ENCODE measurements at regions not wholly inside any gene's neighbourhood (a gene's known extent, or its start where the extent isn't known, plus 50 kb on each side); places are given as distances from the start of the nearest gene placed in this dataset.
"Not testable (repeated sequence)": the region's sequence is repeated elsewhere in the genome, so short reads cannot be mapped to it uniquely, and the experiment has no call there.

- H3K27ac Mint-ChIP-seq, result no peak overlapping the region
- no peak overlapping the region for H3K4me3 Mint-ChIP-seq
- DNase-seq (ENCODE audit: low spot score), result no peak
- intact Hi-C loops (cut with micrococcal nuclease), result no loop called here
- no peaks in the 10 kb centered on the region for H3K4me1 Mint-ChIP-seq (ENCODE audit: low read depth)
- H3K9me3 Mint-ChIP-seq, result peaks cover 4% of the 10 kb centered on the region
- no peaks in the 10 kb centered on the region for H3K27me3 Mint-ChIP-seq (ENCODE audit: insufficient read depth)
- no peaks in the 10 kb centered on the region for H3K36me3 Mint-ChIP-seq (ENCODE audit: low read depth)
Measured at GRCh38 chr2:228799208-228799588, 471.9 kb downstream of the PID1 start.

GRCh38 chr2:228798458-228799207 lies 472.5 kb downstream of the PID1 start:
- Mint-ChIP-seq H3K9me3 (peaks cover 4% of the 10 kb centered on the region), H3K4me3 (no peak overlapping the region), H3K4me1 (ENCODE audit: low read depth) (no peaks in the 10 kb centered on the region), H3K27me3 (ENCODE audit: insufficient read depth) (no peaks in the 10 kb centered on the region), H3K27ac (no peak overlapping the region), H3K36me3 (ENCODE audit: low read depth) (no peaks in the 10 kb centered on the region)
- intact Hi-C loops (cut with micrococcal nuclease), result no loop called here
- DNase-seq (ENCODE audit: low spot score), result no peak

- intact Hi-C loops (cut with micrococcal nuclease), result no loop called here
- Mint-ChIP-seq H3K27me3 (ENCODE audit: insufficient read depth) (no peaks in the 10 kb centered on the region), H3K36me3 (ENCODE audit: low read depth) (no peaks in the 10 kb centered on the region), H3K4me1 (ENCODE audit: low read depth) (no peaks in the 10 kb centered on the region), H3K9me3 (peaks cover 4% of the 10 kb centered on the region), H3K4me3 (no peak overlapping the region), H3K27ac (no peak overlapping the region)
- no peak for DNase-seq (ENCODE audit: low spot score)
Measured at GRCh38 chr2:228796386-228796785, 474.7 kb downstream of the PID1 start.

- Mint-ChIP-seq H3K36me3 (ENCODE audit: low read depth) (no peaks in the 10 kb centered on the region), H3K9me3 (peaks cover 4% of the 10 kb centered on the region), H3K4me3 (no peak overlapping the region), H3K4me1 (ENCODE audit: low read depth) (no peaks in the 10 kb centered on the region), H3K27me3 (ENCODE audit: insufficient read depth) (no peaks in the 10 kb centered on the region), H3K27ac (no peak overlapping the region)
- no peak for DNase-seq (ENCODE audit: low spot score)
- intact Hi-C loops (cut with micrococcal nuclease), result no loop called here
Measured at GRCh38 chr2:228793116-228793515, 478.0 kb downstream of the PID1 start.

- Mint-ChIP-seq H3K4me3 (no peak overlapping the region), H3K27me3 (ENCODE audit: insufficient read depth) (no peaks in the 10 kb centered on the region), H3K4me1 (ENCODE audit: low read depth) (no peaks in the 10 kb centered on the region), H3K9me3 (peaks cover 3% of the 10 kb centered on the region), H3K36me3 (ENCODE audit: low read depth) (no peaks in the 10 kb centered on the region), H3K27ac (no peak overlapping the region)
- intact Hi-C loops (cut with micrococcal nuclease), result no loop called here
- no peak for DNase-seq (ENCODE audit: low spot score)
Measured at GRCh38 chr2:228786901-228787300, 484.2 kb downstream of the PID1 start.

GRCh38 chr2:228782281-228782680 lies 488.8 kb downstream of the PID1 start:
- Mint-ChIP-seq H3K27ac (no peak overlapping the region), H3K4me3 (no peak overlapping the region), H3K4me1 (ENCODE audit: low read depth) (no peaks in the 10 kb centered on the region), H3K27me3 (ENCODE audit: insufficient read depth) (no peaks in the 10 kb centered on the region), H3K9me3 (peaks cover 8% of the 10 kb centered on the region), H3K36me3 (ENCODE audit: low read depth) (no peaks in the 10 kb centered on the region)
- intact Hi-C loops (cut with micrococcal nuclease), result no loop called here
- DNase-seq (ENCODE audit: low spot score), result no peak

GRCh38 chr2:228777855-228778355 lies 493.2 kb downstream of the PID1 start:
- intact Hi-C loops (cut with micrococcal nuclease), result no loop called here
- no peaks in the 10 kb centered on the region for H3K36me3 Mint-ChIP-seq (ENCODE audit: low read depth)
- H3K27ac Mint-ChIP-seq, result no peak overlapping the region

GRCh38 chr2:228774548-228774947 lies 496.5 kb downstream of the PID1 start:
- no peak overlapping the region for H3K4me3 Mint-ChIP-seq
- no peaks in the 10 kb centered on the region for H3K36me3 Mint-ChIP-seq (ENCODE audit: low read depth)
- intact Hi-C loops (cut with micrococcal nuclease), result no loop called here
- H3K4me1 Mint-ChIP-seq (ENCODE audit: low read depth), result no peaks in the 10 kb centered on the region
- no peak overlapping the region for H3K27ac Mint-ChIP-seq
- H3K27me3 Mint-ChIP-seq (ENCODE audit: insufficient read depth), result no peaks in the 10 kb centered on the region
- DNase-seq (ENCODE audit: low spot score), result no peak
- H3K9me3 Mint-ChIP-seq, result peaks cover 9% of the 10 kb centered on the region

More at GRCh38 chr2:228777855-228778355, 493.2 kb downstream of the PID1 start:
- no peaks in the 10 kb centered on the region for H3K4me1 Mint-ChIP-seq (ENCODE audit: low read depth)
- no peaks in the 10 kb centered on the region for H3K27me3 Mint-ChIP-seq (ENCODE audit: insufficient read depth)
- DNase-seq (ENCODE audit: low spot score), result no peak
- no peak overlapping the region for H3K4me3 Mint-ChIP-seq
- peaks cover 9% of the 10 kb centered on the region for H3K9me3 Mint-ChIP-seq

- Mint-ChIP-seq H3K27ac (no peak overlapping the region), H3K9me3 (peaks cover 9% of the 10 kb centered on the region), H3K27me3 (ENCODE audit: insufficient read depth) (no peaks in the 10 kb centered on the region), H3K4me1 (ENCODE audit: low read depth) (no peaks in the 10 kb centered on the region), H3K4me3 (no peak overlapping the region), H3K36me3 (ENCODE audit: low read depth) (no peaks in the 10 kb centered on the region)
- no peak for DNase-seq (ENCODE audit: low spot score)
- intact Hi-C loops (cut with micrococcal nuclease), result no loop called here
Measured at GRCh38 chr2:228771774-228772173, 499.3 kb downstream of the PID1 start.

- no peaks in the 10 kb centered on the region for H3K36me3 Mint-ChIP-seq (ENCODE audit: low read depth)
- no peak overlapping the region for H3K27ac Mint-ChIP-seq
- peaks cover 9% of the 10 kb centered on the region for H3K9me3 Mint-ChIP-seq
- H3K27me3 Mint-ChIP-seq (ENCODE audit: insufficient read depth), result no peaks in the 10 kb centered on the region
- H3K4me1 Mint-ChIP-seq (ENCODE audit: low read depth), result no peaks in the 10 kb centered on the region
- H3K4me3 Mint-ChIP-seq, result no peak overlapping the region
- no peak for DNase-seq (ENCODE audit: low spot score)
- intact Hi-C loops (cut with micrococcal nuclease), result no loop called here
Measured at GRCh38 chr2:228771315-228771714, 499.8 kb downstream of the PID1 start.

- no peaks in the 10 kb centered on the region for H3K4me1 Mint-ChIP-seq (ENCODE audit: low read depth)
- intact Hi-C loops (cut with micrococcal nuclease), result no loop called here
- DNase-seq (ENCODE audit: low spot score), result no peak
- H3K27ac Mint-ChIP-seq, result no peak overlapping the region
- H3K27me3 Mint-ChIP-seq (ENCODE audit: insufficient read depth), result no peaks in the 10 kb centered on the region
- no peak overlapping the region for H3K4me3 Mint-ChIP-seq
- peaks cover 7% of the 10 kb centered on the region for H3K9me3 Mint-ChIP-seq
- no peaks in the 10 kb centered on the region for H3K36me3 Mint-ChIP-seq (ENCODE audit: low read depth)
Measured at GRCh38 chr2:228768818-228769217, 502.3 kb downstream of the PID1 start.

- H3K27me3 Mint-ChIP-seq (ENCODE audit: insufficient read depth); H3K4me1 Mint-ChIP-seq (ENCODE audit: low read depth); intact Hi-C loops (cut with micrococcal nuclease); H3K27ac Mint-ChIP-seq; H3K36me3 Mint-ChIP-seq (ENCODE audit: low read depth); H3K4me3 Mint-ChIP-seq; H3K9me3 Mint-ChIP-seq; DNase-seq (ENCODE audit: low spot score): not testable (repeated sequence)
Measured at GRCh38 chr2:228768141-228768540, 502.9 kb downstream of the PID1 start.

- no peaks in the 10 kb centered on the region for H3K27me3 Mint-ChIP-seq (ENCODE audit: insufficient read depth)
- H3K9me3 Mint-ChIP-seq, result peaks cover 1% of the 10 kb centered on the region
- no peaks in the 10 kb centered on the region for H3K36me3 Mint-ChIP-seq (ENCODE audit: low read depth)
- H3K4me1 Mint-ChIP-seq (ENCODE audit: low read depth), result no peaks in the 10 kb centered on the region
- H3K4me3 Mint-ChIP-seq, result no peak overlapping the region
- no peak for DNase-seq (ENCODE audit: low spot score)
- H3K27ac Mint-ChIP-seq, result no peak overlapping the region
- intact Hi-C loops (cut with micrococcal nuclease), result no loop called here
Measured at GRCh38 chr2:228767196-228767595, 503.9 kb downstream of the PID1 start.
